ENCODE measurements at regions not wholly inside any gene's neighbourhood (a gene's known extent, or its start where the extent isn't known, plus 50 kb on each side); places are given as distances from the start of the nearest gene placed in this dataset.

GRCh38 chr5:104312481-104312880 lies 749.9 kb upstream of the NUDT12 start:
- H3K4me1 Mint-ChIP-seq, result no peaks in the 10 kb centered on the region
- no peaks in the 10 kb centered on the region for H3K36me3 Mint-ChIP-seq
- H3K4me3 Mint-ChIP-seq, result no peak overlapping the region
- no peaks in the 10 kb centered on the region for H3K27me3 Mint-ChIP-seq
- ATAC-seq (ENCODE audit: low read depth), result no peak
- no peak overlapping the region for H3K27ac Mint-ChIP-seq
- H3K9me3 Mint-ChIP-seq, result peaks cover 6% of the 10 kb centered on the region
- DNase-seq (ENCODE audit: low spot score in 2 of 2), result no peak

GRCh38 chr5:104305602-104306001 lies 743.0 kb upstream of the NUDT12 start:
- no peak overlapping the region for H3K27ac Mint-ChIP-seq
- no peak for ATAC-seq (ENCODE audit: low read depth)
- peaks cover 4% of the 10 kb centered on the region for H3K9me3 Mint-ChIP-seq
- no peak overlapping the region for H3K4me3 Mint-ChIP-seq
- no peaks in the 10 kb centered on the region for H3K27me3 Mint-ChIP-seq
- DNase-seq (ENCODE audit: low spot score in 2 of 2), result no peak
- H3K4me1 Mint-ChIP-seq, result no peaks in the 10 kb centered on the region
- H3K36me3 Mint-ChIP-seq, result no peaks in the 10 kb centered on the region

- no peaks in the 10 kb centered on the region for H3K4me1 Mint-ChIP-seq
- DNase-seq (ENCODE audit: low spot score in 2 of 2) (no peak), ATAC-seq (ENCODE audit: low read depth) (no peak)
- no peak overlapping the region for H3K27ac Mint-ChIP-seq
- H3K36me3 Mint-ChIP-seq, result no peaks in the 10 kb centered on the region
- H3K4me3 Mint-ChIP-seq, result no peak overlapping the region
- H3K9me3 Mint-ChIP-seq, result peaks cover 5% of the 10 kb centered on the region
- no peaks in the 10 kb centered on the region for H3K27me3 Mint-ChIP-seq
Measured at GRCh38 chr5:104299998-104300706, 737.6 kb upstream of the NUDT12 start.

- DNase-seq (ENCODE audit: low spot score in 2 of 2), result no peak
Measured at GRCh38 chr5:104298518-104298917, 735.9 kb upstream of the NUDT12 start.

GRCh38 chr5:104297076-104297475 lies 734.5 kb upstream of the NUDT12 start:
- no peak for ATAC-seq (ENCODE audit: low read depth)
- Mint-ChIP-seq H3K4me1 (no peaks in the 10 kb centered on the region), H3K9me3 (peaks cover 5% of the 10 kb centered on the region), H3K4me3 (no peak overlapping the region), H3K27me3 (no peaks in the 10 kb centered on the region), H3K27ac (no peak overlapping the region), H3K36me3 (no peaks in the 10 kb centered on the region)
- no peak for DNase-seq (ENCODE audit: low spot score in 2 of 2)

More at GRCh38 chr5:104298518-104298917, 735.9 kb upstream of the NUDT12 start:
- no peaks in the 10 kb centered on the region for H3K4me1 Mint-ChIP-seq
- H3K27ac Mint-ChIP-seq, result no peak overlapping the region
- no peak for ATAC-seq (ENCODE audit: low read depth)
- H3K9me3 Mint-ChIP-seq, result peaks cover 5% of the 10 kb centered on the region
- no peaks in the 10 kb centered on the region for H3K36me3 Mint-ChIP-seq
- no peaks in the 10 kb centered on the region for H3K27me3 Mint-ChIP-seq
- H3K4me3 Mint-ChIP-seq, result no peak overlapping the region

- Mint-ChIP-seq H3K27ac (no peak overlapping the region), H3K27me3 (no peaks in the 10 kb centered on the region), H3K4me3 (no peak overlapping the region), H3K9me3 (peaks cover 5% of the 10 kb centered on the region), H3K4me1 (no peaks in the 10 kb centered on the region), H3K36me3 (no peaks in the 10 kb centered on the region)
- ATAC-seq (ENCODE audit: low read depth) (no peak), DNase-seq (ENCODE audit: low spot score in 2 of 2) (no peak)
Measured at GRCh38 chr5:104295991-104296390, 733.4 kb upstream of the NUDT12 start.

GRCh38 chr5:104283136-104283535 lies 720.5 kb upstream of the NUDT12 start:
- Mint-ChIP-seq H3K4me3 (no peak overlapping the region), H3K27me3 (no peaks in the 10 kb centered on the region), H3K4me1 (no peaks in the 10 kb centered on the region), H3K36me3 (no peaks in the 10 kb centered on the region), H3K27ac (no peak overlapping the region), H3K9me3 (peaks cover 2% of the 10 kb centered on the region)
- DNase-seq (ENCODE audit: low spot score in 2 of 2) (no peak), ATAC-seq (ENCODE audit: low read depth) (no peak)

GRCh38 chr5:104273725-104274124 lies 711.1 kb upstream of the NUDT12 start:
- H3K36me3 Mint-ChIP-seq, result no peaks in the 10 kb centered on the region
- no peak for DNase-seq (ENCODE audit: low spot score in 2 of 2)
- ATAC-seq (ENCODE audit: low read depth), result no peak
- H3K9me3 Mint-ChIP-seq, result peaks cover 4% of the 10 kb centered on the region
- no peak overlapping the region for H3K4me3 Mint-ChIP-seq
- H3K27ac Mint-ChIP-seq, result no peak overlapping the region
- no peaks in the 10 kb centered on the region for H3K27me3 Mint-ChIP-seq
- H3K4me1 Mint-ChIP-seq, result no peaks in the 10 kb centered on the region

GRCh38 chr5:104267320-104268015 lies 704.9 kb upstream of the NUDT12 start:
- Mint-ChIP-seq H3K27me3 (no peaks in the 10 kb centered on the region), H3K9me3 (peaks cover 1% of the 10 kb centered on the region), H3K27ac (no peak overlapping the region), H3K36me3 (no peaks in the 10 kb centered on the region), H3K4me3 (no peak overlapping the region), H3K4me1 (no peaks in the 10 kb centered on the region)
- no peak for ATAC-seq (ENCODE audit: low read depth)
- no peak for DNase-seq (ENCODE audit: low spot score in 2 of 2)

GRCh38 chr5:104266161-104266560 lies 703.6 kb upstream of the NUDT12 start:
- Mint-ChIP-seq H3K27ac (no peak overlapping the region), H3K4me3 (no peak overlapping the region), H3K9me3 (peaks cover 1% of the 10 kb centered on the region), H3K36me3 (no peaks in the 10 kb centered on the region), H3K4me1 (no peaks in the 10 kb centered on the region), H3K27me3 (no peaks in the 10 kb centered on the region)
- DNase-seq (ENCODE audit: low spot score in 2 of 2) (no peak), ATAC-seq (ENCODE audit: low read depth) (no peak)

GRCh38 chr5:104265531-104266140 lies 703.0 kb upstream of the NUDT12 start:
- no peak overlapping the region for H3K4me3 Mint-ChIP-seq
- no peak for ATAC-seq (ENCODE audit: low read depth)
- no peaks in the 10 kb centered on the region for H3K36me3 Mint-ChIP-seq
- peaks cover 1% of the 10 kb centered on the region for H3K9me3 Mint-ChIP-seq
- H3K4me1 Mint-ChIP-seq, result no peaks in the 10 kb centered on the region
- no peak overlapping the region for H3K27ac Mint-ChIP-seq
- no peaks in the 10 kb centered on the region for H3K27me3 Mint-ChIP-seq
- DNase-seq (ENCODE audit: low spot score in 2 of 2), result no peak

GRCh38 chr5:104247260-104247659 lies 684.7 kb upstream of the NUDT12 start:
- Mint-ChIP-seq H3K4me1 (no peaks in the 10 kb centered on the region), H3K36me3 (no peaks in the 10 kb centered on the region), H3K4me3 (no peak overlapping the region), H3K9me3 (peaks cover 5% of the 10 kb centered on the region), H3K27ac (no peak overlapping the region), H3K27me3 (no peaks in the 10 kb centered on the region)
- DNase-seq (ENCODE audit: low spot score in 2 of 2) (no peak), ATAC-seq (ENCODE audit: low read depth) (no peak)

GRCh38 chr5:104241046-104241445 lies 678.5 kb upstream of the NUDT12 start:
- no peak overlapping the region for H3K27ac Mint-ChIP-seq
- H3K36me3 Mint-ChIP-seq, result no peaks in the 10 kb centered on the region
- no peaks in the 10 kb centered on the region for H3K4me1 Mint-ChIP-seq
- H3K9me3 Mint-ChIP-seq, result no peaks in the 10 kb centered on the region
- no peaks in the 10 kb centered on the region for H3K27me3 Mint-ChIP-seq
- H3K4me3 Mint-ChIP-seq, result no peak overlapping the region
- ATAC-seq (ENCODE audit: low read depth) (no peak), DNase-seq (ENCODE audit: low spot score in 2 of 2) (no peak)

- ATAC-seq (ENCODE audit: low read depth), result no peak
- Mint-ChIP-seq H3K27me3 (no peaks in the 10 kb centered on the region), H3K36me3 (no peaks in the 10 kb centered on the region)
Measured at GRCh38 chr5:104237586-104237985, 675.0 kb upstream of the NUDT12 start.

More at GRCh38 chr5:104237586-104237985, 675.0 kb upstream of the NUDT12 start:
- DNase-seq (ENCODE audit: low spot score in 2 of 2), result no peak
- H3K27ac Mint-ChIP-seq, result no peak overlapping the region
- no peaks in the 10 kb centered on the region for H3K4me1 Mint-ChIP-seq
- no peaks in the 10 kb centered on the region for H3K9me3 Mint-ChIP-seq
- no peak overlapping the region for H3K4me3 Mint-ChIP-seq
